ENCODE measurements at regions not wholly inside any gene's neighbourhood (a gene's known extent, or its start where the extent isn't known, plus 50 kb on each side); places are given as distances from the start of the nearest gene placed in this dataset.

GRCh38 chr18:37672001-37672400 lies 106.4 kb upstream of the CELF4 start:
- DNase-seq, result no peak

DNA sequence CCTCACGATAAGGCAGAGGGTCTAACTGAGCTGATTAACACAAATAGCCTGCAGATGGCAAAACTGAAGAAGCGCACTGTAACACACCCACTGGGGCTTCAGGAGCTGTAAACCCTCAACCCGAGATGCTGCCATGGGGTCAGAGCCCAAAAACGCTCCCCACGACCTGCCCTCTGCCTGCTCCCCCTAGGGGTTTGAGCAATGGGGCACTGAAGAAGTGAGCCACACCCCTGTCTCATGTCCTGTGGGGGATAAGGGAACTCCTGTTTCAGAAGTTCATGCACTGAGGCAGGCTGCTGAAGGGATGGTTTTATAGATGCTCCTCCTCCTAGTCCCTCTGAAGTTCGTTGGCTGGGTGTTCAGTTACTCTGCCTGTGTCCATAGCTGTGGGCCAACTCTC lies 105.9 kb upstream of the CELF4 start:
- DNase-seq, result no peak

GRCh38 chr18:37671119-37671518 lies 105.5 kb upstream of the CELF4 start:
- no peak for DNase-seq

DNA sequence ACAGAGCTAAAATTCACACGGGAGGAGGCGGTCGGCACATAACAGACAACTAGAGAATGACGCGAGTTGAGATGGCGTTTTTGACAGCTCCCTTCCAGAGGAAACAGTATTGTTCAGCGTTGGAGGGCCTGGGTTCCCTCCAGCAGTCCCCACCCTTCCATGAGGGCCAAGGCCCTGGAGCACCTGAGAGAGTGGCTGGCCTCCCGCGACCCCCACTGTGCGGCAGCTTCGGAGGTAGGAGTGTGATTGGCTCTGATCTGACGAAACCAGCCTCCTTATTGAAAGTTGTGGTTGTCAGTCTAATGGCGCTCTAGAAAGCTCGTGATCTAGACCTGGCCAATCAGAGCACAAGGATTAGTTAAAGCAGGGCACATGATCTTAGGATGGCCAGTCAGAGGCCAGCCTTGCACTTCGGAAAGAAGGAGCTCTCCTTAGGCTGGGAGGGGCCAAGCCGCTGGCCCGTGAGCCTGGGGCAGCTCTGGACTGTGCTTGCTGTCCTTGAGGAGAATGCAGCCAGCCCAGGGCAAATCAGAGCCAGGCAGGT lies 104.5 kb upstream of the CELF4 start:
- no peak for DNase-seq

- no peak for DNase-seq
Measured at GRCh38 chr18:37668971-37669747, 103.6 kb upstream of the CELF4 start.

DNA sequence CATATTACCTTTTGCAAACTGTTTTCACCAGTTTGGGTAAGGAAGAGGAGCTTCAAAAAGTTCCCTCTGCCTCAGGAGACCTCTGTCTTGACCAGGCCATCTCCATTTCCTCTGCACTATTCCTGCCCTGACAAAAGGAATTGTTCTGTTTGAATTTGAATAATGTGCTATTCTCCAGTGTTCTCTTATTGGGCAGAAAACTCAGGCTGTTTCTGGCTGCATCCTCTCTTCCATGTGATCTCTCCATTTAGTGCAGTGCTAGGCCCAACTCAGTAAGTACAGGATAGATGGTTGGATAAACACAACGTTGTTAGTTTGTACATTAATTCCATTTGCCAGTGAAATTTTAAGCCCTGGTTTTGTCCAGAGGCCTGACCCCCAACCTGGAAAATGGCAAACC lies 102.2 kb upstream of the CELF4 start:
- no peak for DNase-seq

DNA sequence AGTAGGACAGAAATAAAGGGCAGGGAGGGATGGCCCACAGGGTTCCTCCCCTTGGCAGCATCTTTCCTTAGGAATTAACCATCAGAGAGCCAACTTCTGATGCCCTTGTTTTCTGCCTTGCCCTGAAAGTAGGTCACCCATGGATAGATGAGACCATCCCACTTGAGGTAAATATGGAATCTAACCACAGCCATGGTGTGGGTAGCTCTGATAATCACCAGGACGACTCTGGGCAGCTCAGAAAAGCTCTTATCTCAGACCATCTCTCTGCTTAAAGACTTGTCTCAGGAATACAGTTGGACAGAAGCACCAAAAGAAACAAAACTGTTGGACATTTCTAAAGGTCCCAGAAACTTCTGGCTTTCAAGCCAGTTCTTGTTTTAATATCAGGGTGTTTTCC lies 101.4 kb upstream of the CELF4 start:
- DNase-seq, result no peak

GRCh38 chr18:37666451-37666850 lies 100.9 kb upstream of the CELF4 start:
- DNase-seq, result no peak

DNA sequence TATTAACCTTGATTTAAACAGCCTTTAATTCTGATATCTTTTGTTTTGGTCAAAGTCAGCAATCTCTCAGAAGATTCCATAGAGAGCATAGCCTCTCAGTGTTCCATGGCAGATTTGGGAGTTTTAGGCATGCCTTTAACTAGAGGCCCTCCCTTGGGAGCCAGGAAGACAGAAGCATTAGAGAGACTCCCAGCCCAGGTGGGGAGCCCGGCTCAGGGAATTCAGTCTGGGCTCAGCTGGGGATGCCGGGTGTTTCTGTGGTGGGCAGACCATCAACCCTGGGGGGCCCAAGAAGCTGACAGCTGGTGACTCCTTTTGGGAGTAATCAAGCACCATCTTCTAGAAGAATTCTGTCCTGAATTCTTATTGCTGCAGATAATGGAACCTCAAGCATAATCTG lies 99.7 kb upstream of the CELF4 start:
- no peak for DNase-seq

DNA sequence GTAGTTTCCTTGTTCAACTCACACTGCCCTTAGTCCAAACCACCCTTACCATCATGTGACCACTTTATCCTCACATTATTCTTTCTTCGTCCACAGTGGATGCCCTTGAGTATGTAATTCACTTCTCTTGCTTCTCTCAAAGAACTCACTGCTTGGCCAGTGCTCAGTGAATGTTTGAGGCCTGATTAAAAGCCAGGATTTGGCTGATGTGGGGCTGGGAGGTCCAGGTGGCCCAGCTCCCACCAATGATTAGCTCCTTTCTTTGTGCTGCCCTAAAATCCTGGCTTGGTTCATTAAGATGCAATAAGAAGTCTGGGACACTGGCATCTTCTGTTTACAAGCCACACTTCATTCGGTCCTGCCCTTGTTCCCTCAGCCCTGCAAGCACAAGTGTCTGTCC lies 97.8 kb upstream of the CELF4 start:
- DNase-seq, result no peak

- DNase-seq, result no peak
Measured at GRCh38 chr18:37662546-37663339, 97.1 kb upstream of the CELF4 start.

GRCh38 chr18:37662099-37662498 lies 96.5 kb upstream of the CELF4 start:
- no peak for DNase-seq

DNA sequence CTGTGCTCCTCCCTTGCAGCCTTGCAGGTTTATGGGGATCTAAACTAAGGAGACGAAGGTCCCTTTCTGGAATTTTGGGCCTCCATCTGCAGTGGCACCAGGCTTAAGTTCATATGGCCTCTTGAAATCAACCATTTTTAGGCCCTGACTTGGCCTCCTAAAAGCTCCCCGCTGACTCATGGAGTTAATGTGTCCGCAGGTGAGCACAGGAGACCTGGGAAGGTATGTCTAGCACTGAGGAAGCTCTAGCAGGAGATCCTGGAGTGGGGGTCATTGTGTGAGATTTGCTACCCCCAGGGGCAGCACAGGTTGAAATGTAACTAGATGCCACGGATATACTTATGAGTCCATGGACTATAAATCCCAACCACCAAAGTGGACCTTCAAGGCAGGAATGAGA lies 95.9 kb upstream of the CELF4 start:
- DNase-seq, result no peak

DNA sequence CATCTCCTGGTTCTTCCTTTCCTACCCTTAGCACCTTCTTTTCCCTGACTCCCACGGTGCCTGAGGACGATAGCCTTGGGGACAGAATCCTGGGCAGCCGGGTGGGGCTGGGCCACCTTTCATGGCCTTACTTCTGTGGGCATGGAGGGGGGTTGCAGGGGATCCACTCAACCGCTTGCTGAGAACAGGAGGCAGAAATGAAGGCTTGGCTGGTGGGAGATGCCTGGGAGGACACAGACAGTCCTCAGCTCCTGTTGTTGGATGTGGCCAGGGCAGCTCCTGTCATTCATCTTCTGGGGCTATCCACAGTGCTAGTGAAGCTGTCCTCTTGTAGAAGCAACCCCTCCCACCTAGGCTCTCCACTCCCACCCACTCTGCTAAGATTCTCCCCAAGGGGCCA lies 95.5 kb upstream of the CELF4 start:
- no peak for DNase-seq

DNA sequence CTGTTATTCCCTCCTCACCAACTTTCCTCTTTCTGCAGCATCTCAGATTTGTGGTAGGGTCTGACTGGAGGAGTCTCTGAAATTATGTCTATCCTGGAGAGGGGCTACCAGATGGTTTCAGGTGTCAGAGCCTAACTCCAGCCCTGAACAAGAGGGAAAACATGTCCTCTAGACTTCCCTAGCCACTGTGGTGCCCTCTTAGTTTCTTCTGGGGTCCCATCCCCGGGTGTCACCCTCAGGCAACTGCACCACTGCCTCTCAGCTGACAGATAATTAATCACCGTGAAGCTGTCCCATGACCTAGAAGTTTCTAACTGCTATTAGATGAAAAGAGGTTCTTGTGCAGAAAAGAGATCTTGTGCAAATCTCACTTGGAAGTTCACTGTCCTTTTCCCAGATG lies 95.1 kb upstream of the CELF4 start:
- no peak for DNase-seq

DNA sequence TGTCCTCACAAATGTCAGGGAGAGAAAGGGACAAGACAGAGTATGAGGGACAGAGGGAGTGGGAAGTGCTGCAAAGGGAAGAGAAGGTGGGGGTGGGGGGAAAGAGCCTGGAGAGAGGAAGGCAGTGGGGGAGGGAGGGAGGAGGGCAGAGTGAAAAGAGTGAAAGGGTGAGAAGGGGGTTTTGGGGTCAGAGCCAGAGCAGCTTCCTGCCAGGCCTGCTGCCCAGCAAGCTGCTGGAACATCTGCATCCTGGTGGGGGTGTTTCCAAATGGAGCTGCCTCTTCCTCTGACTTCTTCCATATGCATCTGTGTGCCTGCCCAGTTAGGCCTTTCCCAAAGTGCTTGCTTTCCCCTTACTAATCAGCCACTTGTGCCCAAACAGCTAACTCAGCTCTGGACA lies 94.3 kb upstream of the CELF4 start:
- no peak for DNase-seq

GRCh38 chr18:37658894-37659293 lies 93.3 kb upstream of the CELF4 start:
- no peak for DNase-seq

- peak; percentile 28 for DNase-seq
Measured at GRCh38 chr18:37657493-37657892, 91.9 kb upstream of the CELF4 start.

GRCh38 chr18:37654731-37655369 lies 89.3 kb upstream of the CELF4 start:
- DNase-seq, result no peak

- DNase-seq, result no peak
Measured at GRCh38 chr18:37654034-37654433, 88.4 kb upstream of the CELF4 start.

- DNase-seq, result no peak
Measured at GRCh38 chr18:37653618-37654017, 88.0 kb upstream of the CELF4 start.

DNA sequence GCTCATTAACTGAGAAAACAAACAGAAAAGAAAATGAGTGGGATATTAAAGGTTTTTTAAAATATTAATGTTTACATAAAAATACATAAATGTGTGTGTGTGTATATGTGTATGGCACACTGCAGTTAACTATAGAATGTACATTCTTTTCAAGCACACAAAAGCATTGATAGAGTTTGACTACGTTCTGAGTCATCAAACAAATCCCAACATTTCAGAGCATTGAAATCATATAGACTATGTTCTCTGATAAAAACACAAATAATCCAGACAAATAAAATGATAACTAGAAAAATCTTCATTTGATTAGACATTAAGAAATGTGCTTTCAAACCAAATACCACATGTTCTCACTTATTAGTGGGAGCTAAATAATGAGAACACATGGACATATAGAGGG lies 84.3 kb upstream of the CELF4 start:
- DNase-seq, result no peak

GRCh38 chr18:37649416-37649815 lies 83.8 kb upstream of the CELF4 start:
- no peak for DNase-seq

All from hindlimb muscle (tissue), 1 donor.